ENCODE measurements at regions not wholly inside any gene's neighbourhood (a gene's known extent, or its start where the extent isn't known, plus 50 kb on each side); places are given as distances from the start of the nearest gene placed in this dataset.

GRCh38 chr10:92755725-92756124 is 66.0 kb downstream of the HHEX start:
- TF ChIP-seq CTCF (IDR thresholded peaks at IDR 0.05) (no peak), POLR2AphosphoS5 (IDR thresholded peaks at IDR 0.05) (no peak), POLR2A (IDR thresholded peaks at IDR 0.05) (no peak)
